ENCODE measurements at regions not wholly inside any gene's neighbourhood (a gene's known extent, or its start where the extent isn't known, plus 50 kb on each side); places are given as distances from the start of the nearest gene placed in this dataset.

DNA sequence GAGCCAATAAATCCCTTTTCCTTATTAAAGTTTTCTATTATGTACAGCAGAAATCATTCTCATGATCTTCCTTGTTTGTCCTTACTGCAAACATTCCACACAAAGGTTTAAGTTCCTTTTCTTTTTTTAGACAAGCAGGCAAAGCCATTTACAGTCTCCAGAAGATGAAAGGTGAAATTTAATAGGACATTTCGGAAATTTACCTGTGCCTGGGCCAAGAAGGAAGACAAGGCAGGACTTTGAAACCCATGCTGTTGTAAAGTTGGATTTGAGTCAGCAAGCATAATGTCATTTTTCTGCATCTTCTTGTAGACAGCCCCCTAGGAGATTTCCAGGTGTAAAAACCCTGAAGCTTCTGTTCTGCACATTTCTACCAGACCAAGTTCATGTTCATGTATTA lies 188.1 kb downstream of the PAPSS1 start:
- TF ChIP-seq POLR2A (IDR thresholded peaks at IDR 0.05; ENCODE audit: low read depth, low read length) (no peak), EZH2 (IDR thresholded peaks at IDR 0.05; ENCODE audit: borderline replicate concordance, low read depth, low read length, severe bottlenecking) (no peak), FOS (IDR thresholded peaks at IDR 0.05; ENCODE audit: borderline replicate concordance, insufficient read depth, low read length) (no peak), JUN (IDR thresholded peaks at IDR 0.05; ENCODE audit: borderline replicate concordance, insufficient read depth, insufficient read length, low read depth) (no peak), POLR2AphosphoS5 (IDR thresholded peaks at IDR 0.05; ENCODE audit: insufficient read depth, low read depth, low read length) (no peak)
- TF ChIP-seq, protein P1, sequence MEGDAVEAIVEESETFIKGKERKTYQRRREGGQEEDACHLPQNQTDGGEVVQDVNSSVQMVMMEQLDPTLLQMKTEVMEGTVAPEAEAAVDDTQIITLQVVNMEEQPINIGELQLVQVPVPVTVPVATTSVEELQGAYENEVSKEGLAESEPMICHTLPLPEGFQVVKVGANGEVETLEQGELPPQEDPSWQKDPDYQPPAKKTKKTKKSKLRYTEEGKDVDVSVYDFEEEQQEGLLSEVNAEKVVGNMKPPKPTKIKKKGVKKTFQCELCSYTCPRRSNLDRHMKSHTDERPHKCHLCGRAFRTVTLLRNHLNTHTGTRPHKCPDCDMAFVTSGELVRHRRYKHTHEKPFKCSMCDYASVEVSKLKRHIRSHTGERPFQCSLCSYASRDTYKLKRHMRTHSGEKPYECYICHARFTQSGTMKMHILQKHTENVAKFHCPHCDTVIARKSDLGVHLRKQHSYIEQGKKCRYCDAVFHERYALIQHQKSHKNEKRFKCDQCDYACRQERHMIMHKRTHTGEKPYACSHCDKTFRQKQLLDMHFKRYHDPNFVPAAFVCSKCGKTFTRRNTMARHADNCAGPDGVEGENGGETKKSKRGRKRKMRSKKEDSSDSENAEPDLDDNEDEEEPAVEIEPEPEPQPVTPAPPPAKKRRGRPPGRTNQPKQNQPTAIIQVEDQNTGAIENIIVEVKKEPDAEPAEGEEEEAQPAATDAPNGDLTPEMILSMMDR (IDR thresholded peaks at IDR 0.05; ENCODE audit: extremely low read depth in 1 of 2, insufficient read depth in 1 of 2, low read depth in 1 of 2, low read length in 2 of 2), result no peak
